Breast epithelium (tissue), 3 donors: ENCODE measurements at regions not wholly inside any gene's neighbourhood (a gene's known extent, or its start where the extent isn't known, plus 50 kb on each side); places are given as distances from the start of the nearest gene placed in this dataset.

ENCODE experiments used
- POLR2A ChIP-seq: fragments of 450-650 bp; IDR thresholded peaks from one replicate; pipeline ENCODE4 v1.6.1; 2016; ENCODE audit warnings: antibody characterized with exemption, mild to moderate bottlenecking, moderate library complexity
- TF ChIP-seq, protein P1 (sequence below), 3 donors: fragments of 450-650 bp; IDR thresholded peaks; one replicate each; pipeline ENCODE4 v1.5.1; 2016 to 2017; ENCODE audit warnings: antibody characterized with exemption in 3 of 3, mild to moderate bottlenecking in 3 of 3, moderate library complexity in 3 of 3

DNA sequence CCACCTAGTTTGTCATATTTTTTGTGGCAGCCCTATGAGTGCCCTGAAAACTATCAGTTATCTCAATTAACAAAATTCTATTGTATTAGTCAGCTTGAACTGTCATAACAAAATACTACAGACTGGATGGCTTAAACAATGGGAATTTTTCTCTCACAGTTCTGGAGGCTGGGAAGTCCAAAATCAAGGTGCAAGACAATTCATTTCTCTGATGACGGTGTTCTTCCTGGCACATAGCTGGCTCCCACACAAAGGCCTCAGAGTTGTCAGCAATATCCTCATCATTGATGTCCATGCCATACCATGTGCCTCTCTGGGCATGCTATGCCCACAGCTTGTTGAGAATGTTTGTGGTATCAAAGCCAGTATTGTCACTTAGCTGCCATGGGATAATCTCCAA lies 691.9 kb downstream of the NR2F1-AS1 start:
- TF ChIP-seq, protein P1, sequence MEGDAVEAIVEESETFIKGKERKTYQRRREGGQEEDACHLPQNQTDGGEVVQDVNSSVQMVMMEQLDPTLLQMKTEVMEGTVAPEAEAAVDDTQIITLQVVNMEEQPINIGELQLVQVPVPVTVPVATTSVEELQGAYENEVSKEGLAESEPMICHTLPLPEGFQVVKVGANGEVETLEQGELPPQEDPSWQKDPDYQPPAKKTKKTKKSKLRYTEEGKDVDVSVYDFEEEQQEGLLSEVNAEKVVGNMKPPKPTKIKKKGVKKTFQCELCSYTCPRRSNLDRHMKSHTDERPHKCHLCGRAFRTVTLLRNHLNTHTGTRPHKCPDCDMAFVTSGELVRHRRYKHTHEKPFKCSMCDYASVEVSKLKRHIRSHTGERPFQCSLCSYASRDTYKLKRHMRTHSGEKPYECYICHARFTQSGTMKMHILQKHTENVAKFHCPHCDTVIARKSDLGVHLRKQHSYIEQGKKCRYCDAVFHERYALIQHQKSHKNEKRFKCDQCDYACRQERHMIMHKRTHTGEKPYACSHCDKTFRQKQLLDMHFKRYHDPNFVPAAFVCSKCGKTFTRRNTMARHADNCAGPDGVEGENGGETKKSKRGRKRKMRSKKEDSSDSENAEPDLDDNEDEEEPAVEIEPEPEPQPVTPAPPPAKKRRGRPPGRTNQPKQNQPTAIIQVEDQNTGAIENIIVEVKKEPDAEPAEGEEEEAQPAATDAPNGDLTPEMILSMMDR (IDR thresholded peaks at IDR 0.05) = no peak
- TF ChIP-seq POLR2A = no peak
